ENCODE measurements at regions not wholly inside any gene's neighbourhood (a gene's known extent, or its start where the extent isn't known, plus 50 kb on each side); places are given as distances from the start of the nearest gene placed in this dataset.
"Not testable (repeated sequence)": the region's sequence is repeated elsewhere in the genome, so short reads cannot be mapped to it uniquely, and the experiment has no call there.

DNA sequence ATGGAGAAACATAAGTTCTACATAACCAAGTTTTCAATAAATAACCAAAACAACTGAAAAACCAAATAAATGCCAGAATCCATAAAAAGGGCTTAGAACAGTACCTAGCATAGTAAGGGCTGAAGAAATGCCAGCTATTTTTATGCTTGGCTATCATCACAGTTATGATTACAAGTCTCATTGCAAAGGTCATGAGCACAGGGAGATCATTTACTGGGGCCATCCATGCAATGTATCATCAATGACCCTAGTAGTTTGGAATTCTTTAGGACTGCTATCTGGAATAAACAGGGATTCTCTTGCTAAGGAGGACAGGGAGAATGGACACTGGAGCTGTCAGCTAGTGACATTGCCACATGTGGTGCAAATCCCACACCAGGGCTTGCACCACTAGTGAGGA, 92.5 kb upstream of the NAP1L1 start:
- DNase-seq, result no peak

DNA sequence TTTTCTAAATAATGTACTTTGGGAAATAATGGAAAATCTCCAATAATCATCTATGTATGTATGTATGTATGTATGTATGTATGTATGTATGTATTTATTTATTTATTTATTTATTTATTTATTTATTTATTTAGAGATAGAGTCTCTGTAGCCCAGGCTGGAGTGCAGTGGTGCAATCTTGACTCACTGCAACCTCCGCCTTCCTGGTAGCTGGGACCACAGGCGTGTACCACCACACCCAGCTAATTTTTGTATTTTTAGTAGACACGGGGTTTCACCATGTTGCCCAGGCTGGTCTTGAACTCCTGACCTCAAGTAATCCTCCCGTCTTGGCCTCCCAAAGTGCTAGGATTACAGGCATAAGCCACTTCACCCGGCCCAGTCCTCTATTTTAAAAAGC, 91.5 kb upstream of the NAP1L1 start:
- not testable (repeated sequence) for DNase-seq

DNA sequence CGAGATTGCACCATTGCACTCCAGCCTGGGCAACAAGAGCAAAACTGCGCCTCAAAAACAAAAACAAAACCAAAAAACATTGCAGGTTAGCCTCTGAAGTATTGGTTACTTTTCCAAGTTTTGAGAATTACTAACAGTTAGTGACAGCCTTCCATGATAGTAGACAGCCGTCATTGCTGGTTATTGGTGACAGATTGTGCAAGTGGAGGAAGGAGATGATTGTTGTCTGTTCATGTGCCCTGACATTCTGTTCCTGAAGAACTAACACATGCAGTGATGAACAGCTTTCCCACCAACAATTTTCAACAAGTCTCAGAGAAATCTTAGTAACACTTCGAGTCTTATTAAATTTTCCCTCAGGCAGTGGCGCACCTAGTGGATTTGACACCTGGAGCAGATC, 89.3 kb upstream of the NAP1L1 start:
- DNase-seq, result no peak

DNA sequence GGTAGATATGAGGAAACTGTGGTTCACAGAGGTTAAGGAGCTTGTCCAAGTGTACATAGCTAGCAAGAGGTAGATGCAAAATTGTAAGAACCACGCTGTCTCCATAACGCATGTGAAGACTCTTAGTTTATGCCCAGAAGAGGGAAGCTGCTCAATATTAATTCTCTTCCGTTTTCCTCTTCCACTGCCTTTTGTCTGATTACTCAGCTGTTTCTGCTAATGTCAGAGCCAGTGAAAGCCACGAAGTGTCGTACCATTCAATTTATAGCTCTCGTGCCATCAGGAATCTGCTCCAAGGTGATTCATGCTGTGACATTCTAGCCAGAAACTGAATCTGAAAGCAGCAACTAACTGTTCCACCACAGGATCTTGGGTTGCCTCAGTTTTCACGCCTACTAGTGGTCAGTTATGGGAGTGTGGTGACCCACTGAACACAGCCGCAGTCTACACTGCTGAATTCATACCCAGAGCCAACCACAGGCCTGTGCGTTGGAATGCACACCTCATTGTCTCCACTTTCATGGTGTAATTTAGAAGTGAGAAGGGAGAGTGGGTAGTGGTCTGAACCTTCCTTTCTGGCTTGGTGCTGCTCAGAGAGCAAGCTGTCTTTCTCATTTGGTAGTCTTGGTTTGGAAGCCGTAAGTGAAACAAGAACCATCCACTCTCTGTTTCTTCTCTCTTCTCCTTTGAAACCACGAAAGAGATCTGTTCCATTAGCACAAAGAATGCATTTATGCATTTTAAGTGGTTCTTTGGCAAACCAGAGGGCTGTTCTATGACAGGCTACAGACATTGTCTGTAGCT, 74.2 kb upstream of the NAP1L1 start:
- DNase-seq, result no peak

DNA sequence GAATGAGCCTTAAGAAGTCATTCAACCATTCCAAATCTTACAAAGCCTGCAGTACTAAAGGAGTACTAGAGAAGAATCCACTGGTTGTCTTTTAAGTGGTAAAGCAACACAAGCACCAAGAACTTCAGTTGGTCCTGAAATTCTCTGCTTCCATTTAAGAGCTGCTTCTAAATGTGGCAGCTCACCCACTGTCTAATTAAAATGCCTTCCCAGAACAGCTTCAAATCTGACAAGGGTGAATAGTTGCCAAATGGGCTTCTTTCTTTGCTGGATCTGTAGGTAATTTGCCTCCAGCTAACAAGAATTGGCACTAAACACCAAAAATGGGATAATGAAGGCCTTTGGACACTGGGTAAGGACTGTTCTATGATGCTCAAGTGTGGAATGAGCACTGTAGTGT, 72.2 kb upstream of the NAP1L1 start:
- no peak for DNase-seq

DNA sequence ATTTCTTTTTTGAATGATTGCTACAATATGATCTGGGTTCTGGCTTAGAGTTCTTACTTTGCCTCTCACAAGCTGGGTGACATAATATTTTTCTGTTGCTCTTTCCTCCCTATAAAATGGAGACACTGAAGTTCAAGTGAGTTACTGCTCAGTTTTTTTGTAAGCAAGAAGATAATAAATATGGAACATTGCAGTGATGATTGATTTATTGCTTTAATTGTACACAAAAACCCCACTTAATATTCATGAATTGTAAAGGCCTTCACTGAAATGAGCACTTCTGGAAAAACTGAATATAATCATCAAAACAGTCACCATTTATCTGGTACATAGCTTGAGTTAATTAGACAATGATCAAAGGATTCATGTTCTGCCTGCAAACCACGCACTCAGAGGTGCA, 71.8 kb upstream of the NAP1L1 start:
- DNase-seq, result no peak

DNA sequence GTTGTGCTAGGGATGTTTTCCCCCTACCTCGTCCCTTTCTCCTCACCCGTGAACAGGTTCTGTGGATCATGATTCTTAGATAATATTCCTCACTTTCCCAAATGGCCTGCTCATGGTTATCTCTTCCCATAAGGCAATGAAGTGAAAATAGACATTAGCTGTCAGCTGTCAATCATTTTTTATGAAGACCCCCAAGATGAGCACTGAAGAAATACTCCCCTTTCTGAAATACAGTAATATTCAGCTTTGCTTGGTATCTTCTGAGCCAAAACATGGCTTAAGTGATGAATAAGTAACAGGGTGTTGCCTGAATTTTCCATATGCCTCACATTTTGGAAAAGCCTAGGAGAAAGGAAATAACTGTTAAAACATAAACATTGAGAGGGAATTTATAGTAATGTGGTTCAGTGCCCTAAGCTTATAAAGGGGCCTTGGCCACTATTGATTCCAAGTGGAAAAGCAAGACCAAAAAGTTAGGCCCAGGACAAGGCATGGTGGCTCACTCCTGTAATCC, 70.7 kb upstream of the NAP1L1 start:
- no peak for DNase-seq

DNA sequence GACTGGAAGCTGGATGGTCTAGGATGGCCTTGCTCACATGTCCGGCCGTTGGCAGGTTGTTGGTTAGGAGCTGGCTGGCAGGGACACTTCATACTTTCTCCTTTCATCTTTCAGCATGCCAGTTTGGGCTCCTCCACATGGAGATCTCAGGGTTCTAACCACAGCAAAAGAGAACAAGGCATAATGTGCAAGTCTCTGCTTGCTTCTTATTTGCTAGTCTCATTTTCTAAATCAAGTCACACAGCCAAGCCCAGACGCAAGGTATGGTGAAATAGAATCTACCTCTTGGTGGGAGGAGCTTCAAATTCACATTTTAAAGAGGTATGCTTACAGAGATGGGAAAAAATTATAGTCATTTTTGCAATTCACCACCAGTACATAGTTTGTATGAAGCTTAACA, 69.1 kb upstream of the NAP1L1 start:
- DNase-seq, result no peak

DNA sequence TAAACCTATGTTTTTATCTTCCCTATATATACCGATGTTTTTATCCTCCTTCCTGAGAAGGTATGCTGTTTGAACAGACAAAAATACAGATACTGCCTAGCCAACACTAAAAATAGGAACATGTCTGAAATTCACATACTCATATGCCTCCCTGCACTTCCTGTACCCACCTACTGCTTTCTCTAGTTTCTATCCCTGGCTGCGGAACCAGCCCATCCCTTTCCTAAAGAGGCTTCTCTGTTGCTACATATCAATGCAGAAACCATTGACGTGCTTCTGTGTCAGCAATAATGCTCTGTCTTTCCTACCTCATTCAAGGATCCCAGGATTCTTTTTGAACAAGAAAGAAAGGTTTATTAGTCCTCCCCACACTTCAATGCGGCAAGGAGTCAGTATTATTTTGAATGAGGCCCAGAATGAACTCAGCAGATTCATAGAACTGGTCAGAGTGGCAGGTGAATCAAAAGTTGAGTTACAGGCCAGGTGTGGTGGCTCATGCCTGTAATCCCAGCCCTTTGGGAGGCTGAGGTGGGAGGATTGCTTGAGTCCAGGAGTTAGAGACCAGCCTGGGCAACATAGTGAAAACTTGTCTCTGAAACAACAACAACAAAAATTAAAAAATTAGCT, 67.8 kb upstream of the NAP1L1 start:
- DNase-seq, result no peak

DNA sequence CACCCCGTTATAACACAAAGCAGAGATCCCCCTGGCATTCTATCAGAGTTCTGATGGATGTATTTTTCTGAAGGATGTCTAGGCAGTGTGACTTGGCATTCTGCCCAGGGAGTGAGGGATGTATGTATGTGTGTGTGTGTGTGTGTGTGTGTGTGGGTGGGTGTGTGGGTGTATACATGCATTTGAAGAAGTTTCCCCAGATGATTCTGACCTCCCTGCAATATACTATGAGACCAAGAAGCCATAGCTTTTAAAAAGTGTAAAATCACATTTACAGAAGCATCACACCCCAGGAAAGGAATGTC, 59.7 kb upstream of the NAP1L1 start:
- DNase-seq, result no peak

DNA sequence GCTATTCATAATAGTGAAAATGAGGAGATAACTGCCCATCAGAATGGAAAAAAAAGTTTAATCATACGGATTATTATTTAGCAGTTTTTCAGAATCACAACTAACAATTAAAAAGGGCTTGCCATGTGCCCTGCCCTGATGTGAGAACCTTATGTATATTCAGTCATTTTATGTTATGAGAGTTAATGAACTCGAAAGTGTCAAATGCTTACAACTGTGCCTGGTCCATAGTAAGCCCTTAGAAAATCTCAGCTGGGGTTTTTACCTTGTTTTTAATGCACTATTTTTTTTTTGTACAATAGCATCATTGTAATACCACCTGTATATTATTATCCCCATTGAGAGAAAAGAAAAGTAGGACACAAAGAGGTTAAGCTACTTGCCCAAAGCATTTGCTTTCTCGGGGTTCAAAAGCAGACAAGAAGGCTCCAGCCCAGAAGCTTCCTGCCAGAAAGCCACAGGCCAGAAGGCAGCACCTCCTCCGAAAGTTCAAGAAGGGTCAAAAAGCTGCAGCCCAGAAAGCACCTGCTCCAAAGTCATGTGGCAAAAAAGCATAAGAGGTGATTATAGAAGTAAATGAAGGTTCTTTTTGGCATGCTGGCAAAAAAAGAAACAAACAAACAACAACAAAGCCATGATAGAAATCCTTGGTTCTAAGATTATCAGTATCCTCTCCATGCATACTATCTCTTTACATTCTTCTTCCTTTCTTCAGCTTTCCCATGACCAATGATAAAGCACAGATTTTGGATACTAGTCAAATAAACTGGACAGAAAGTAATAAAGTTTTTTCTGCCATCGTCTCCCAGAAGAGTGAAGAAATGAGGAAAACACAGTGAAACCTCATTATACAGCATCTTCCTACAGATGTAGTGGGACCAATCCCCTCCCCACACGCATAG, 59.1 kb upstream of the NAP1L1 start:
- DNase-seq, result no peak

DNA sequence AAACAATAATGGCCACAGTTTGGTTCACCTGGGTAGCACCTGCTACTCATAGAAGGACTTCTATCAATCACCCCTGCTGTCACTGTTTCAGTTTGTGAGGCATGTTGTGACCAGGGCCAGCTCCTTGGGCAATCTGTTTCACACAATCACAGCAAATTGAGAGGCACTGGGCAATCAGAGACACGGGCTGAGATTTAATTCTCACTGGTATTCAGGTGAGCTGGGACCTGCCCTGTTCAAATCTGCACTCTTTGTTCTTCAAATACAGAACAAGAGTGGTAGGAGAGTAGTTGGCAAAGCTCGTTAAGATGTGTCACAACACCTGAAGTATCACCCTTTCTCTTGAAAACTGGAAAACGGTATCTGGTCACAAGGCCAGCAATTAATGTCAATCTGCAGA, 57.8 kb upstream of the NAP1L1 start:
- no peak for DNase-seq

DNA sequence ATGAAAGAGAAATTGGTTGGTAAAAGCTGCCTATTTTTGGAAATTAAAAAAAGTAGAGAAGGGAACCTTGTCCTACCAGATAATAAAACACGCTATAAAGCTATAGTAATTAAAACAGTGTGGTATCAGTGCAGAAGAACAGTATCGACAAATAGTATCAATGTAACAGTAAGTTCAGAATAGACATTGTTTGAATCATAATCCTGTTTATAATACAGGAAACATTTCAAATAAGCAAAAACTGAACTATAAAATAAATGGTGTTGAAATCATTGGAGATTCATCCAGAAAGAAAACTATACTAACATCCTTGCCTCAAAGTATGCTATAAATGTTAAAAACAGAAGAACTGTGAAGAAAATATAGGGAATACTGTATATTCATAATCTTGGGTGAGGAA, 54.2 kb upstream of the NAP1L1 start:
- no peak for DNase-seq

DNA sequence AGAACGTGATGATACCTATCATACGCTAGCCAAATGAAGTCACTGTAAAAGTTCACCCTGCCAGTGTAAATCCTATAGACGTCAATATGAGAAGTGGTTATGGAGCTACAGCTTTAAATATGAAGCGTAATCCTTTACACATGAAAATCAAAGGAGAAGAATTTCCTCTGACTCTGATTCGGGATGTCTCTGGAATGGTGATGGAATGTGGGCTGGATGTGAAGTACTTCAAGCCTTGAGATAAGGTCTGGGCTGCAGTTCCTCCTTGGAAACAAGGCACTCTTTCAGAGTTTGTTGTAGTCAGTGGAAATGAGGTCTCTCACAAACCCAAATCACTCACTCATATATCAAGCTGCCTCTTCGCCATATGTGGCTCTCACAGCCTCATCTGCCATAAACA, 53.1 kb upstream of the NAP1L1 start:
- no peak for DNase-seq

DNA sequence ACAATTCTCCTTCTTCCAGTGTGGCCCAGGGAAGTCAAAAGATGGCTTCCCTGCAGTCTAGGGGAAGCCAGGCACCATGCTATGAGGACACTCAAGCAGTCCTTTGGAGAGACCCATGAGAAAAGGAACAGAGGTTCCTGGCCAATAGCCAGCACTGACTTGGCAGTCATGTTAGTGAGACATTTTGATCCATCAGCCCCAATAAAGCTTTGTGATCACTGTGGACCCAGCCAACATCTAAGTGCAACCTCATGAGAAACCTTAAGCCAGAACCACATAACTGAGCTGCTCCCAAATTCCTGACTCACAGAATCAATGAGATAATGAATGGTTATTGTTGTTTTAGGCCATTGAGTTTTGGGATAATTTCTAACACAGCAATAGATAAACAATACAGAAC, 51.0 kb upstream of the NAP1L1 start:
- no peak for DNase-seq
